IPS-18a (cell line): ENCODE measurements at regions not wholly inside any gene's neighbourhood (a gene's known extent, or its start where the extent isn't known, plus 50 kb on each side); places are given as distances from the start of the nearest gene placed in this dataset.

ENCODE experiments used
- H3K27ac ChIP-seq: one replicate; pipeline ENCODE4 v1.5.1; 2013; ENCODE audit warnings: low read length
- H3K27me3 ChIP-seq: one replicate; pipeline ENCODE4 v1.6.1; 2013; ENCODE audit warnings: mild to moderate bottlenecking, low read length; ENCODE audit not compliant: control insufficient read depth, insufficient read depth
- H3K36me3 ChIP-seq: one replicate; pipeline ENCODE4 v1.6.1; 2013; ENCODE audit warnings: low read depth, low read length; ENCODE audit not compliant: control insufficient read depth
- H3K4me1 ChIP-seq: one replicate; pipeline ENCODE4 v1.6.1; 2013; ENCODE audit warnings: low read depth, low read length; ENCODE audit not compliant: control insufficient read depth
- H3K4me3 ChIP-seq: one replicate; pipeline ENCODE4 v1.5.1; 2013; ENCODE audit warnings: low read length
- H3K9ac ChIP-seq: one replicate; pipeline ENCODE4 v1.6.1; 2013; ENCODE audit warnings: mild to moderate bottlenecking, low read length, moderate library complexity
- H3K9me3 ChIP-seq: one replicate; pipeline ENCODE4 v1.6.1; 2013; ENCODE audit warnings: low read depth, low read length; ENCODE audit not compliant: control insufficient read depth

DNA sequence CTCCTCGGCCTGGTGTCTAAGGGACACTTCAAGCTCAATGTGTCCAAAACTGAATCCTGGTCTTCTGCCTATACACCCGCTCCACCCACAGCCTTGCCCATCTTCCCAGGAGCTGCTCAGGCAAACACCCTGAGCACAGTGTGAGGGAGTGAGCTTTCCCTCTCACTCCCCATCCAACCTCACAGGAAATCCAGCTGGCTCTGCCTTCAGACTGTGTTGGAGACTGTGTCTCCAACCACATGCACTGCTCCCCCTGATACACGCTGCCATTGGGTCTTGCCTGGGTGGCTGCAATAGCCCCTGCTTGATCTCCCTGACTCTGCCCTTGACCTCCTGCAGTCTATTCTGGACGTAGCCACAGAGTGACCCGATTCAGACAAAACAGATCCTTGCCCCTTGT, 319.5 kb upstream of the MSX2 start:
- H3K9ac ChIP-seq: no peak overlapping the region
- H3K27me3 ChIP-seq: no peaks in the 10 kb centered on the region
- no peaks in the 10 kb centered on the region for H3K36me3 ChIP-seq
- H3K9me3 ChIP-seq: no peaks in the 10 kb centered on the region
- no peaks in the 10 kb centered on the region for H3K4me1 ChIP-seq
- H3K4me3 ChIP-seq: no peak overlapping the region
- H3K27ac ChIP-seq: no peak overlapping the region

DNA sequence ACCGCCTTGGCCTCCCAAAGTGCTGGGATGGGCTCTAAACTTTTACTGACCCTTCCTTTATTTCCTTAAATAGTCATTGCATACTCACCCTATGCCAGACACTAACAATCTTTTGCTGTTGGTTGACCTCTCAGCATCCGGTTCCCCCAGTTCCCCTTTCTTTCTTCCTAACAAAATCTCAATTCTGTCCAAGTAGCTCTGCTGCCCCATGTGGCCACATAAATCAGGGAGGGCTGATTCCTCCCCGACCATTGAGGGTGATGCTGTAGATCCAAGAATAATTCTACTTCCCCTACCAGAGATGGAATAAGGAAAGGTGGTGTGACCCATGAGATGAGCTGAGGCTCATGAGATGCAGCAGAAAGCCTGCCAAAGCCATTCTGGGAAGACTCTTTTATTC, 315.3 kb upstream of the MSX2 start:
- Histone ChIP-seq H3K9ac (no peak overlapping the region), H3K4me3 (no peak overlapping the region), H3K4me1 (no peaks in the 10 kb centered on the region), H3K9me3 (no peaks in the 10 kb centered on the region), H3K27ac (no peak overlapping the region), H3K27me3 (no peaks in the 10 kb centered on the region), H3K36me3 (no peaks in the 10 kb centered on the region)

DNA sequence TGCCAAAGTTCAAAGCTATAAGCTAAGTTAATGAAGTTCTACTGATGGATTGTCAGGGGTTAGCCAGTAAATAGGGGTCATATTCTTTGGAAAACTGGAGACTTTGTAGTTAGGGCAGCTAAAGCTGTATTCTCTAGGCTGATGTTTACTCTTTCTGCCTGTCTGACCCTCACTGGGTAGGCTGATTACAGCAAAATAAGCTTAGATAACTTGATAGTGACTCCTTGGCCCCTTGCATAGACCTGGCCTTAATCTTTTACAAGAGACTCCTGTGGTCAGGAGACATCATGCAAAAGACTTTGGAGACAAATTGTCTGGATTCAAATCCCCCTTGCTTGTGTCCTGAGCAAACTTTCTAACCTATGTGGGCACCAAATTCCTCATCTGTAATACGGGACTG, 314.4 kb upstream of the MSX2 start:
- Histone ChIP-seq H3K9me3 (no peaks in the 10 kb centered on the region), H3K4me1 (no peaks in the 10 kb centered on the region), H3K4me3 (no peak overlapping the region), H3K9ac (no peak overlapping the region), H3K27ac (no peak overlapping the region), H3K27me3 (no peaks in the 10 kb centered on the region), H3K36me3 (no peaks in the 10 kb centered on the region)

DNA sequence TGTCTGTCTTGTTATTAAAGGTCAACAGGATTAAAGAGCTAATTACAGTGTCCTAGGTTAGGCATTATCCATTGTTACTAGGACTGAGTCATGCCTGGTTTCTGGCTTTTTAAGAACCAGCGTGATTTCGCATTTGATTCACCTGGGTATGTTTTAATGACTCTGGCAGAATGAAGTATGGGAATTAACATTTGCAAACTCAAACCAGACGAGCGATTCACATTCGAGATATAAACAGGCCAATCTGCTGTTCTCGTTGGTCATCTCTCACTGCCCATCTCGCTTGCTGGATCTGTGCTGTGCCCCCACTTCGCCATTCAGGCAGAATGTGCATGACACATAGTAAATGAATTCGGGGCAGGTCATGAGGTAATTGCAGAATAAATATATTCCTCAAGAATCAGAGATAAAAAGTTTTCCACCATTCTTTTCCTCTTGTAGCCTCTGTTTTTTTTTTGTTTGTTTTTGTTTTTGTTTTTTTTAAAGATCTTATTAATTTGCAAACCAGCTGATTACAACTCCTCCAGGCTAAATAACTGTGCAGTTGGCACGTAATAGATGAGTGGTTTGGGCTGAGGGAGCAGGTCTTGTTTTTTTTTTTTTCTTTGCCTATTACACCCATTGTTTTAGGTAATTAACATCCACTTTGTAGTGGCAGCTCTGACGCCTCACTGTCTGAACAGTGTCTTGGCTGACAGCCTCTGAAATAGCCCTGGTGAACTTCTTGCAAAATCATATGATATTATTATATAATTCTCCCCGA, 313.5 kb upstream of the MSX2 start:
- Histone ChIP-seq H3K27me3 (no peaks in the 10 kb centered on the region), H3K36me3 (no peaks in the 10 kb centered on the region), H3K4me1 (no peaks in the 10 kb centered on the region), H3K27ac (no peak overlapping the region), H3K9ac (no peak overlapping the region), H3K9me3 (no peaks in the 10 kb centered on the region), H3K4me3 (no peak overlapping the region)

DNA sequence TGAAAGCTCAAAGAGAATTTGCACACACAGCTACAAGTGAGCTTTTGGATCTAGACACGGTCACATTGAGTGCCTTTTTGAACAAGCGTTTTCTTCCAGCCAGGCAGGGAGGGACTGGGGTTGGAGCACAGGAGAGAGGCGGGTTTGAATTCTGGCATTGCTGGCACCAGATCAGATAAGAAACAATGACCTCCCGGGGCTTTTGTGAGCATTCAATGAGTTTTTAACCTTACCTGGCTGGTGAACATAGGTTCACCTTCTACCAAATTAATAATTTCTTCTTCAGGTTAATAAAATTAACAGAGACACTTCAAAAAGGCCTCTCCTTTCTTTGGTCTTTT, 312.9 kb upstream of the MSX2 start:
- H3K9me3 ChIP-seq: no peaks in the 10 kb centered on the region
- no peaks in the 10 kb centered on the region for H3K4me1 ChIP-seq
- H3K27me3 ChIP-seq: no peaks in the 10 kb centered on the region
- no peak overlapping the region for H3K4me3 ChIP-seq
- no peak overlapping the region for H3K27ac ChIP-seq
- no peak overlapping the region for H3K9ac ChIP-seq
- no peaks in the 10 kb centered on the region for H3K36me3 ChIP-seq

DNA sequence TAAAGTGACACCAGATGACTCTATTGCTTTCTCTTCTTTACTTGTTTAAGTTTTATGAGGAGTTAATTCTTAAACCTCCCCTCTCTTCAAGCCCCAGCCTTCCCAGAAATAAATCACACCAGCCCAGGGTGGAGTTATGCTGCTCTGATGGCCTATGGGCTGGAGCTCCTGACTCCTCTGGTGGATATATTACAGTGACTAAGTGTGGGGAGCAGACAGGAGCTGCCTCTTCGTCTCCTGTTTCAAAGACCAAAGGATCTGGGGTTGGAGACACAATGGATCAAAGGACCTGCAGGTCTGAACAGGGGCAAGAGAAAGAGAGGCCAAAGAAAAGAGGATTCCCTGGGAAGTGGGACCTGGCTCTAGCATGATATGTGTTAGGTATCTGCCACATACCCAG, 312.0 kb upstream of the MSX2 start:
- H3K27me3 ChIP-seq: no peaks in the 10 kb centered on the region
- H3K36me3 ChIP-seq: no peaks in the 10 kb centered on the region
- H3K9ac ChIP-seq: no peak overlapping the region
- H3K4me1 ChIP-seq: no peaks in the 10 kb centered on the region
- H3K9me3 ChIP-seq: no peaks in the 10 kb centered on the region
- H3K4me3 ChIP-seq: no peak overlapping the region
- no peak overlapping the region for H3K27ac ChIP-seq

DNA sequence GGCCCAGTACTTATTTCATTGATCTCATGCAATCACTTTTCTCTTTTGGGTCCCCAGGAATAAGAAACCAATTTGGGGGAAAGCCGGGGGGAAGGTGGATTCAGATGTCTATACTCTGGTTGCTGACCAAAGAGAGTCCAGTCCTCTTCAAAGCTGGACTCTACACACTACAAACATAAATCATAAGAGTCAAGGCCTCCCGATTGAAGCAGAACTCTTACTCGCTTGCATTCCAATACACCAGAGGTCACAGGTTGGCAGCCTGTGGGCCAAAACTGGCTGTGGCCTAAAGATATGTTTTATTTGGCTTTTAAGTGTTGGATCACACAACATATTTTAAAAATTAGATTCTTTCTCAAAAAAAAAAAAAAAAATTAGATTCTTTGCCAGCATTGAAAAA, 311.4 kb upstream of the MSX2 start:
- no peaks in the 10 kb centered on the region for H3K4me1 ChIP-seq
- no peak overlapping the region for H3K9ac ChIP-seq
- H3K27ac ChIP-seq: no peak overlapping the region
- peaks cover 3% of the 10 kb centered on the region for H3K27me3 ChIP-seq
- no peak overlapping the region for H3K4me3 ChIP-seq
- H3K9me3 ChIP-seq: no peaks in the 10 kb centered on the region
- no peaks in the 10 kb centered on the region for H3K36me3 ChIP-seq

DNA sequence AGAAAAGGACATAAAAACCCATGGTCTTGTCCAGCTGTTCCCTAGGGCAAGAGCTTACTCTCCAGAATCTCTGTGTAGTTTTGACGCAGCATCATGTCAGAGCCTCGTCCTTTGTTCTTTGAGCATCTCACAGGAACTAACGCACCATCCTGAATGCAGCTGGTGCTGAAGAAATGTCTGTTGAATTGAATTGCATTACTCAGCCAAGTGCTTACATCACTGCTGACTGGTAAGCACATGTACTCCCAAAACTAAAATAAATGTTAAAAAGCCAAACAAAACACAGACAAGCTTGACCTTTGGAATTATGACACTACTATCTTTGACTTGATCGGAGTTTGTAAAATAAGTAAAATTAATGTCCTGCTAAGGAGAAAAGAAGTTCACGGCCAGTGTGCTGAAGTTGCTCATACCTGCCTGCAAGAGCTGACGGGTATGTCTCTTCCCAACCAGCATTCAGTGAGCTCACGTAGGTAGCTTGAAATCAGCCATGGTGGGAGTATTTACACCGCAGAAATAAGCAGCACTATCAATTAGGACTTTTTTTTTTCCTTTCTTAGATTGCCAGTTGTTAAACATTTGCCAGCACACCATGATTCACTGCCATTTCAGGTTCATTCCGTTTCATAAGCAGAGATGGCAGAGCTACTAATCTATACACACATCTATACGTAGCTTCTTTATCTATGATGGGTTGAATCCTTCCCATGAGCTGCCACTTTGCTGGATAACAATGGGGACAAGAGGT, 310.6 kb upstream of the MSX2 start:
- Histone ChIP-seq H3K27ac (no peak overlapping the region), H3K4me1 (no peaks in the 10 kb centered on the region), H3K27me3 (peaks cover 8% of the 10 kb centered on the region), H3K9me3 (no peaks in the 10 kb centered on the region), H3K36me3 (no peaks in the 10 kb centered on the region), H3K9ac (no peak overlapping the region), H3K4me3 (no peak overlapping the region)

DNA sequence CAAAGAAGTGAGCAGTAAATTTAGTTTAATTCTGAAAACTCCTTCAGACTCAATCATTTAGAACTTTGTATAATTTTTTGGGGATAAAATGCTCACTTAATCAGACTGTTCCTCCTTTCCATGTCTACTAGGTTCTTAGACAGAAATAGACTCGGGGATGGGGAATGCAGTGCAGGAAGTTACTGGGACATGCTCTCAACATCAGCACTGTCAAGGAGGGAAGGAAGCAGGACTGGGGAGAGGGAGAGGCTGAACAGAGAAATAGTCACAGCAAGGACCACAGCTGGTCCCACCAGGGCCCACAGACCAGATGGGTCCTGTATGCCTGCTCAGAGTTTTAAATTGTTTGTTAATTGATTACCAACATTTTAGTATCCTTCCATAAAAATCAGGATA, 310.1 kb upstream of the MSX2 start:
- H3K9me3 ChIP-seq: no peaks in the 10 kb centered on the region
- no peak overlapping the region for H3K4me3 ChIP-seq
- no peaks in the 10 kb centered on the region for H3K36me3 ChIP-seq
- H3K27ac ChIP-seq: no peak overlapping the region
- H3K9ac ChIP-seq: no peak overlapping the region
- H3K27me3 ChIP-seq: peaks cover 14% of the 10 kb centered on the region
- no peaks in the 10 kb centered on the region for H3K4me1 ChIP-seq

DNA sequence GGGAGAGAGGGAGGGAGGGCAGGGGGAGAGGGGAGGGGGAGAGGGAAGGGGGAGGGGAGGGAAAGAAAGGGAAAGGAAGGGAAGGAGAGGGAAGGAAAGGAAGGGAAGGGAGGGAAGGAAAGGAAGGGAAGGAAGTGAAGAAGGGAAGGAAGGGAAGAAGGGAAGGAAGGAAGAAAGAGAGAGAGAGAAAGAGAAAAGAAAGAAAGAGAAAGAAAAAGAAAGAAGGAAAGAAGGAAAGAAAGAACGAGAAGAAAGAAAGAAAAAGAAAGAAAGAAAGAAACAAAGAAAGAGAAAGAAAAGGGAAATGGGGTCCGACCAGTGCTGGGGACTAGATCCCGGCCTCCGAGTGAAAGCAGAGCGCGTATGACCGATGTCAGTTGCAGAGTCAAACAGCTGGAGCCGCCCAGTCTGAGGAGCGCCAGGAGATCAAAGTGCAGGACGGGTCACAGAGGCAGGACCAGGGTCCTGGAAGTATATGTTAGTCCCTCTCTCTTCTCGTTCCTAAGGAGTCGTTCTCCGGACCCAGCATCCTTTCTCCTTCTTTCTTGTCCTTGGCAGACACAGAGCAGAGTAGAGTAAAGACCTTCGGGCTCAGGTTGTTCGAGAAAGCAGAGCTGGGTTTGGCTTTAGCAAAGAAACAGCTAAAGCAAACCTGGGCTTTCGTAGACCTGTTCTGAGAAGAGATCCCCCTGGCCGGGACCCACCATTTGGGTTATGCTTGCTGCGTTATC, 305.4 kb upstream of the MSX2 start:
- Histone ChIP-seq H3K9me3 (no peaks in the 10 kb centered on the region), H3K27me3 (peaks cover 22% of the 10 kb centered on the region), H3K36me3 (no peaks in the 10 kb centered on the region), H3K27ac (no peak overlapping the region), H3K9ac (no peak overlapping the region), H3K4me1 (no peaks in the 10 kb centered on the region), H3K4me3 (peak overlapping the region; percentile 57)

DNA sequence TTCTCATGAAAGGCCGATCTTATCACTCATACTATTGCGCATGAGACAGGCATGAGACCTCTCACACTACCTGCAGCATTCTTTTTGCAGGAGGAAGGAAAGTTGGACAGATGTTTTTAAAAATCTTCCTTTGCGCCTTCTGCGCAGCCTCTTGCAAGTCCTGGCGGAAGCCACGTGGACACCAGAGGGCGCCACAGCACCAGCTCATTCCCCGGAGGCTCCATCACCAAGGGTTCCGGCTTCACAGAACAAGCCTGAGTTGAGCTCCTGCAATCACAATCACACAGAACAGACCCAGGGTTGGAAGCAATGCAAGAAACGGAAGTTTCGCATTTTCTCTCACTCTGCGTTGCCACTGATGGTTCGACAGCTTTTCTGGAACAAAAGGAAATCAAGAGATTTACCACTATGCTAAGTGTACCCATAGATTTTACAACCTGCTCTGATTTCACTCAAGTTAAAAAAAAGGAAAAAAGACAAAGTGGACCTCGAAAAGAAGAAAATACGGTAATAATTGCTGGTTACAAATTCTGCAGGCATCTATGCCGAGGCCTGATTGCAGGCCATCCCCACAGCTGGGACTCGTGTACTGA, 304.7 kb upstream of the MSX2 start:
- Histone ChIP-seq H3K27ac (no peak overlapping the region), H3K36me3 (no peaks in the 10 kb centered on the region), H3K9ac (no peak overlapping the region), H3K9me3 (no peaks in the 10 kb centered on the region), H3K4me3 (peak overlapping the region; percentile 57), H3K4me1 (no peaks in the 10 kb centered on the region), H3K27me3 (peaks cover 22% of the 10 kb centered on the region)
